ENCODE measurements at regions not wholly inside any gene's neighbourhood (a gene's known extent, or its start where the extent isn't known, plus 50 kb on each side); places are given as distances from the start of the nearest gene placed in this dataset.
"Not testable (repeated sequence)": the region's sequence is repeated elsewhere in the genome, so short reads cannot be mapped to it uniquely, and the experiment has no call there.

GRCh38 chr4:3904264-3904955 lies 138.2 kb downstream of the ADRA2C start:
- H3K36me3 Mint-ChIP-seq; H3K27me3 ChIP-seq (ENCODE audit: control insufficient read depth in 2 of 2, insufficient read depth in 2 of 2, low read length in 2 of 2); H3K4me1 Mint-ChIP-seq; H3K36me3 ChIP-seq (ENCODE audit: control insufficient read depth in 2 of 3, insufficient read depth in 3 of 3, low read length in 3 of 3); CTCF ChIA-PET; ATAC-seq; H3K9me3 Mint-ChIP-seq; H3K27ac ChIP-seq (ENCODE audit: low read depth, low read length); H3K4me3 Mint-ChIP-seq; DNase-seq; H3K27ac Mint-ChIP-seq; H3K4me1 ChIP-seq (ENCODE audit: control insufficient read depth in 2 of 2, insufficient read depth in 2 of 2, low read length in 2 of 2); POLR2A ChIA-PET; H3K4me3 ChIP-seq (ENCODE audit: low read length); intact Hi-C loops (cut with micrococcal nuclease); H3K9me3 ChIP-seq (ENCODE audit: control insufficient read depth in 2 of 3, low read length in 3 of 3): not testable (repeated sequence)
- peaks cover 0 to 39% (median 22%) of the 10 kb centered on the region in 5 donors for H3K27me3 Mint-ChIP-seq

DNA sequence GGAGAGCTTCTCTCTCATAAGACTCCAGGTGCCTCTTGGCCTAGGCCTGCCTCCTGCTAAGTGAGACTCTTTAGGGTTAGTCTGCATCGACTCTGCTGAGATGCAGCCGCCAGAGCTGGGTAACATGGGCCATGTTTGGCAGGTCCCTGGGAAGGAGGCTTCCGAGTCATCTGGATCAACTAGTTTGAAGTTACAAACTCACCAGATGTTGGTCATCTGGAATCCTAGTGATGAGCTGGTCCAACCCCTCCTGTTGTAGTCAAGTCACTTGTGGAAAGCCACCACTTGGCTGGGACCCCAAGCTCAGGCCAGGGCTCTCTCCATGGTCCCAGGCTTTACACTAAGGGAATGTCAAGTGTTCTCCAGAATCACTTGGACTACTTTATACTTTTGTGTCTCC lies 143.4 kb downstream of the ADRA2C start:
- H3K4me3 ChIP-seq (ENCODE audit: low read length); H3K27ac ChIP-seq (ENCODE audit: low read depth, low read length); intact Hi-C loops (cut with micrococcal nuclease); H3K4me1 Mint-ChIP-seq; H3K27ac Mint-ChIP-seq; H3K9me3 ChIP-seq (ENCODE audit: control insufficient read depth in 2 of 3, low read length in 3 of 3); DNase-seq; ATAC-seq; POLR2A ChIA-PET; H3K4me3 Mint-ChIP-seq; H3K36me3 Mint-ChIP-seq; CTCF ChIA-PET; H3K27me3 ChIP-seq (ENCODE audit: control insufficient read depth in 2 of 2, insufficient read depth in 2 of 2, low read length in 2 of 2); H3K4me1 ChIP-seq (ENCODE audit: control insufficient read depth in 2 of 2, insufficient read depth in 2 of 2, low read length in 2 of 2); H3K36me3 ChIP-seq (ENCODE audit: control insufficient read depth in 2 of 3, insufficient read depth in 3 of 3, low read length in 3 of 3): not testable (repeated sequence)
- peaks cover 0 to 25% (median 15%) of the 10 kb centered on the region in 5 donors for H3K27me3 Mint-ChIP-seq
- H3K9me3 Mint-ChIP-seq: peaks cover 0 to 11% (median 0%) of the 10 kb centered on the region in 11 donors

DNA sequence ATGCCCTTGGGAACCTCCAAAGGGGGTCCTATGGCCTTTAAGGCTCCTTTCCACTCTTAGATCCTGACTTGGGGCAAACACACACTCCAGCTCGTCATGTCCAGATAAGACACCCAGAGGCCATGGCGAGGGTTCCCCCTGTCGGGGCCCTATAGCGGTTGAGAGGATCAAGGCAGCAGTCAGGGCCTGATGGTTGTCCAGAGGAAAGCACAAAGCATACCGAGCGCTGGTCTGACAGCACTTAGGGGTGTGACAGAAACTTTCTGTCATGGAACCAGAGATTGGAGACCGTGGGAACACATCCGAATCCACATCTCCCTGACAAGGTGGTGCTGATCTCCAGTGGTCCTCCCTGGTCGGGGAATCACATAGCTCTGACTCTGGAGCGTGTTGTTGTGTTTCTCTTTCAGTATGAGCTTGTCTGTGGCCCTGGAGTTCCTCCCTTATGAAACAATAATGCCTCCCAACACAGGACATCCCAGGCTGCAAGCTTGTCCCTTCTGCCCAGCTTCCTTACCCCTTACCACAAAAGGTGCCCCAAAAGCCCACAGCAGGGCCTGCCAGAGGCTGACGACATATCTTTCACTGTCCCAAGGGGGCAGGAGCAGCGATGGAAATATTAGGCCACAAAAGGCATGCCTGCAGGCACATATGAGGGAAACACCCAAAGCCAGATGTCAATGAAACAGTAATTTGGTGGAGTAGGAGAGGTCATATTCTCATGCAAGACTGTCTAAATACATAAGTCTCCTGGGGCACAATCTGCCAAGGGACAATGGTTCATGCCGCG lies 144.2 kb downstream of the ADRA2C start:
- H3K4me3 Mint-ChIP-seq; H3K27ac ChIP-seq (ENCODE audit: low read depth, low read length); intact Hi-C loops (cut with micrococcal nuclease); DNase-seq; ATAC-seq; H3K36me3 ChIP-seq (ENCODE audit: control insufficient read depth in 2 of 3, insufficient read depth in 3 of 3, low read length in 3 of 3); H3K27ac Mint-ChIP-seq; H3K27me3 ChIP-seq (ENCODE audit: control insufficient read depth in 2 of 2, insufficient read depth in 2 of 2, low read length in 2 of 2); H3K4me1 ChIP-seq (ENCODE audit: control insufficient read depth in 2 of 2, insufficient read depth in 2 of 2, low read length in 2 of 2); CTCF ChIA-PET; H3K36me3 Mint-ChIP-seq; H3K9me3 ChIP-seq (ENCODE audit: control insufficient read depth in 2 of 3, low read length in 3 of 3); H3K4me1 Mint-ChIP-seq; H3K4me3 ChIP-seq (ENCODE audit: low read length); POLR2A ChIA-PET: not testable (repeated sequence)
- Mint-ChIP-seq H3K27me3 (peaks cover 0 to 18% (median 7%) of the 10 kb centered on the region in 5 donors), H3K9me3 (peaks cover 0 to 11% (median 0%) of the 10 kb centered on the region in 11 donors)

GRCh38 chr4:3911252-3911856 lies 145.2 kb downstream of the ADRA2C start:
- Mint-ChIP-seq H3K36me3 (peaks cover 0 to 2% (median 0%) of the 10 kb centered on the region in 5 donors), H3K4me1 (peaks cover 0 to 3% (median 0%) of the 10 kb centered on the region in 7 donors), H3K27ac (peak overlapping the region in 1 of 9 donors; percentile 48), H3K9me3 (peaks cover 0 to 11% (median 0%) of the 10 kb centered on the region in 11 donors), H3K4me3 (no peak overlapping the region), H3K27me3 (peaks cover 0 to 15% (median 7%) of the 10 kb centered on the region in 5 donors)
- Histone ChIP-seq H3K4me3 (ENCODE audit: low read length) (no peak overlapping the region), H3K27me3 (ENCODE audit: control insufficient read depth in 2 of 2, insufficient read depth in 2 of 2, low read length in 2 of 2) (no peaks in the 10 kb centered on the region), H3K27ac (ENCODE audit: low read depth, low read length) (no peak overlapping the region), H3K36me3 (ENCODE audit: control insufficient read depth in 2 of 3, insufficient read depth in 3 of 3, low read length in 3 of 3) (no peaks in the 10 kb centered on the region), H3K9me3 (ENCODE audit: control insufficient read depth in 2 of 3, low read length in 3 of 3) (no peaks in the 10 kb centered on the region), H3K4me1 (ENCODE audit: control insufficient read depth in 2 of 2, insufficient read depth in 2 of 2, low read length in 2 of 2) (no peaks in the 10 kb centered on the region)
- intact Hi-C loops (cut with micrococcal nuclease): no loop called here
- ChIA-PET POLR2A (no interaction called here), CTCF (no interaction called here)
- ATAC-seq: no peak
- DNase-seq: no peak

- H3K4me3 Mint-ChIP-seq; H3K27ac ChIP-seq (ENCODE audit: low read depth, low read length); H3K9me3 ChIP-seq (ENCODE audit: control insufficient read depth in 2 of 3, low read length in 3 of 3); ATAC-seq; H3K4me1 Mint-ChIP-seq; intact Hi-C loops (cut with micrococcal nuclease); H3K4me3 ChIP-seq (ENCODE audit: low read length); H3K36me3 ChIP-seq (ENCODE audit: control insufficient read depth in 2 of 3, insufficient read depth in 3 of 3, low read length in 3 of 3); H3K27ac Mint-ChIP-seq; POLR2A ChIA-PET; H3K36me3 Mint-ChIP-seq; DNase-seq; CTCF ChIA-PET; H3K27me3 ChIP-seq (ENCODE audit: control insufficient read depth in 2 of 2, insufficient read depth in 2 of 2, low read length in 2 of 2); H3K4me1 ChIP-seq (ENCODE audit: control insufficient read depth in 2 of 2, insufficient read depth in 2 of 2, low read length in 2 of 2): not testable (repeated sequence)
- Mint-ChIP-seq H3K27me3 (peaks cover 4 to 12% (median 8%) of the 10 kb centered on the region in 5 donors), H3K9me3 (peaks cover 0 to 11% (median 0%) of the 10 kb centered on the region in 11 donors)
Observed at GRCh38 chr4:3914511-3914910, 148.3 kb downstream of the ADRA2C start.

- ATAC-seq; H3K4me1 ChIP-seq (ENCODE audit: control insufficient read depth in 2 of 2, insufficient read depth in 2 of 2, low read length in 2 of 2); CTCF ChIA-PET; POLR2A ChIA-PET; H3K4me3 ChIP-seq (ENCODE audit: low read length); H3K36me3 Mint-ChIP-seq; H3K27me3 ChIP-seq (ENCODE audit: control insufficient read depth in 2 of 2, insufficient read depth in 2 of 2, low read length in 2 of 2); H3K36me3 ChIP-seq (ENCODE audit: control insufficient read depth in 2 of 3, insufficient read depth in 3 of 3, low read length in 3 of 3); H3K27ac ChIP-seq (ENCODE audit: low read depth, low read length); H3K4me1 Mint-ChIP-seq; H3K9me3 Mint-ChIP-seq; intact Hi-C loops (cut with micrococcal nuclease); DNase-seq; H3K27ac Mint-ChIP-seq; H3K9me3 ChIP-seq (ENCODE audit: control insufficient read depth in 2 of 3, low read length in 3 of 3): not testable (repeated sequence)
- peak overlapping the region in 1 of 10 donors; percentile 5 for H3K4me3 Mint-ChIP-seq
- peaks cover 4 to 15% (median 8%) of the 10 kb centered on the region in 5 donors for H3K27me3 Mint-ChIP-seq
Observed at GRCh38 chr4:3919509-3919908, 153.3 kb downstream of the ADRA2C start.

Data from naive thymus-derived CD4-positive, alpha-beta T cell (primary cell).